ENCODE measurements at regions not wholly inside any gene's neighbourhood (a gene's known extent, or its start where the extent isn't known, plus 50 kb on each side); places are given as distances from the start of the nearest gene placed in this dataset.

DNA sequence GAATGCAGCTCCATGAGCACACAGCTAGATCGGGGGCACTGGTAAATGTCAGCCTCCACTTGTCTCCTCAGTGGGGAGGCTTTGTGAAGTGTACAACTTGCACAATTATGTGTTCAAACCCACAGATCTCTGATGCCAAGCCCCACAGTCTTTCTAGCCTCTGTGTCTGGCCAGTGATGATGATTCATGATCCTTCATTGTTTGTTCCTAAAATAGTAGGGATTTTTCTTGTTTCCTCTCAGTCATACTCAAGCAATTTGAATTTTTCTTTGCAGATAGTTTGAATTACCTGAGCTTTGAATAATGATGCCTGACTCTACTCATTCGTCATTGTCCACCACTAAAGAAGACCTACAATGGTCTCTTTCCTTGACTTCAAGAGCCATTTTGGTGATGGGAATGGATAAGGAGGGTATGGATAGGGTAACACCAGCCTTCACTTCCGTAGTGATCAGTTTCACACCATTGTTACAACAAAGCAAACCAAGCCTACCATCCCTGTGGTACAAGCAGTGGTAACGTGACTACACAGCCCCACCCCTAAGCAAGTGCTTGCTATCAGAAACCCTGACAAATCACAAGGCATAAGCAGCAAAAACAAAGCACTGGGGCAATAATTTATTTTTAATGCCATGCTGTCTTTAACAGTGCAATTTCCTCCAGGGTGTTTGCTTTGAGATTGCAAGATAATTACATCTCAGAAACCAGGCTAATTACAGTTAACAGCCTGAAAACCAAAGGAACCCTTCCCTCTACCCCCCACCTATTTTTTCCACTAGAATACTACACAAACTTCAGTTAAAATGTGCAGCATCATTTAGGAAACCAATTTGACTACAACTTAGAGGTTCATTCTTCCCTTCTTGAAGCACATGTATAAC, 114.1 kb upstream of the PPP2R3A start:
- H3K9me3 ChIP-seq, result no peaks in the 10 kb centered on the region
- no peak overlapping the region for H3K4me3 ChIP-seq
- H3K27me3 ChIP-seq, result no peaks in the 10 kb centered on the region
- H3K4me1 ChIP-seq, result no peaks in the 10 kb centered on the region
- 47 to 51% methylated on average over 4 of the region's 4 CpGs for WGBS, 2 donors
- no peaks in the 10 kb centered on the region for H3K36me3 ChIP-seq
- TF ChIP-seq, protein P1, sequence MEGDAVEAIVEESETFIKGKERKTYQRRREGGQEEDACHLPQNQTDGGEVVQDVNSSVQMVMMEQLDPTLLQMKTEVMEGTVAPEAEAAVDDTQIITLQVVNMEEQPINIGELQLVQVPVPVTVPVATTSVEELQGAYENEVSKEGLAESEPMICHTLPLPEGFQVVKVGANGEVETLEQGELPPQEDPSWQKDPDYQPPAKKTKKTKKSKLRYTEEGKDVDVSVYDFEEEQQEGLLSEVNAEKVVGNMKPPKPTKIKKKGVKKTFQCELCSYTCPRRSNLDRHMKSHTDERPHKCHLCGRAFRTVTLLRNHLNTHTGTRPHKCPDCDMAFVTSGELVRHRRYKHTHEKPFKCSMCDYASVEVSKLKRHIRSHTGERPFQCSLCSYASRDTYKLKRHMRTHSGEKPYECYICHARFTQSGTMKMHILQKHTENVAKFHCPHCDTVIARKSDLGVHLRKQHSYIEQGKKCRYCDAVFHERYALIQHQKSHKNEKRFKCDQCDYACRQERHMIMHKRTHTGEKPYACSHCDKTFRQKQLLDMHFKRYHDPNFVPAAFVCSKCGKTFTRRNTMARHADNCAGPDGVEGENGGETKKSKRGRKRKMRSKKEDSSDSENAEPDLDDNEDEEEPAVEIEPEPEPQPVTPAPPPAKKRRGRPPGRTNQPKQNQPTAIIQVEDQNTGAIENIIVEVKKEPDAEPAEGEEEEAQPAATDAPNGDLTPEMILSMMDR (IDR thresholded peaks at IDR 0.05), result no peak
- no peak overlapping the region for H3K27ac ChIP-seq
- DNase-seq, result no peak
- intact Hi-C loops (cut with DNase I), result no loop called here

DNA sequence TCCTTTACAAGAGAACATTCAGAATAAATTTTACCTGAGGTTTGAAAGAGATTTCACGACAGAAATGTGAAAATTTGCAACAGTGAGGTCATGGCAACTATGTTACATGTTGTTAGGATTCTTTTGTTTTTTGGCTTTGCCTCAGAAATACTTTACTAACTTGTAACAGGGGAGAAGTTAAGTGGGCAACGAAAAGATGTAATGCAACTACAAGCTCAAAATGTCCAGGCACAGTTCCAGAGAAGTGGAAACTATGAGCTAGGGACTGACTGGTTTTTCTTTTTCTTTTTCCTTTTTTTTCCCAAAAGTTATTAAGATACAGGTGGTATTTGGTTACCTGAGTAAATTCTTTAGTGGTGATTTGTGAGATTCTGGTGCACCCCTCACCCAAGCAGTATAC, 111.5 kb upstream of the PPP2R3A start:
- intact Hi-C loops (cut with DNase I), result no loop called here
- 64 to 71% methylated on average over 2 of the region's 2 CpGs for WGBS, 2 donors

DNA sequence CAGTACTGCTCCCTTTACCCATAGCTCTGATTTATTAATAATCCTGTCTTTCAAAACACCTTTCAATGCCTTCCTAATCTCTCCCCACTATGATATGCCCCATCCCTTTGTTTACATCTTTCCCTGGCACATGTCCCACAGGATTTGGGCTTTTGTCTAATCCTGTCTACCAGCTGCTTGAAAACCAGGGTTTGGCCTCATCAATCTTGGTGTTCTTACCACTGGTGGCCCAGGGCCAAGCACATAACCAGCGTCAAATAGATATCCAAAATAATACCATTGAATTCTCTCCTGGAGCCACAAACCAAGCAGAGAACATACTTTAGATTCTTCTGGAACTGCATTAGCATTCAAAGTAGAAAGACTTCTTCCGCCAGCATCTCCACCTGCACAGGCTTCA, 104.8 kb upstream of the PPP2R3A start:
- WGBS, 2 donors, result 86 to 87% methylated on average over 2 of the region's 2 CpGs
- TF ChIP-seq EP300 (IDR thresholded peaks at IDR 0.05) (no peak), POLR2AphosphoS5 (IDR thresholded peaks at IDR 0.05) (no peak), POLR2A (IDR thresholded peaks at IDR 0.05) (no peak)
- TF ChIP-seq, protein P1 (IDR thresholded peaks at IDR 0.05), result no peak
- no peak for DNase-seq

More for the DNA sequence above, 111.5 kb upstream of the PPP2R3A start:
- Histone ChIP-seq H3K27me3 (no peaks in the 10 kb centered on the region), H3K4me1 (no peaks in the 10 kb centered on the region), H3K36me3 (no peaks in the 10 kb centered on the region), H3K4me3 (no peak overlapping the region), H3K27ac (no peak overlapping the region), H3K9me3 (no peaks in the 10 kb centered on the region)
- no peak for TF ChIP-seq EP300 (IDR thresholded peaks at IDR 0.05)
- TF ChIP-seq, protein P1 (IDR thresholded peaks at IDR 0.05), result no peak
- no peak for TF ChIP-seq POLR2A (IDR thresholded peaks at IDR 0.05)
- TF ChIP-seq POLR2AphosphoS5 (IDR thresholded peaks at IDR 0.05), result no peak
- no peak for DNase-seq

DNA sequence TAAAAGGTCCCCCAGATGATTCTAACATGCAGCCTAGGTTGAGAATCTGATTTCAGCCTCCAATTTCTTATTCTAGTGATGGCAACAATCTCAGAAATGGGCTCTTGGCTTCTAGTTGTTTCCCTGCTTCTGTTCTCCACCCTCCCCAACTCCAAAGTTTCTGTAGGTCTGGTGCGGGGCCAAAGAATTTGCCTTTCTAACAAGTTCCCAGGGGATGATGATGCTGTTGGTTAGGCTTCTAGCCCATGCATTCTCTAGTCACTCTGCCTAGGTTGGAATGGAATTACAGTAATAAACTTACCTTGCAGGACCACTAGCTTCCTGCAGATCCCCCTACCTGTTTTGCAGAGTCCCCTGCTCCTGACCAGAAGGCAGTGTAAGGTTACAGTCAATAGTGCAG, 103.2 kb upstream of the PPP2R3A start:
- intact Hi-C loops (cut with DNase I), result no loop called here
- 92 to 96% methylated on average over 1 of the region's 1 CpG for WGBS, 2 donors
- TF ChIP-seq, protein P1 (IDR thresholded peaks at IDR 0.05), result no peak
- TF ChIP-seq POLR2AphosphoS5 (IDR thresholded peaks at IDR 0.05), result no peak
- TF ChIP-seq POLR2A (IDR thresholded peaks at IDR 0.05), result no peak
- TF ChIP-seq EP300 (IDR thresholded peaks at IDR 0.05), result no peak

More for the DNA sequence above, 104.8 kb upstream of the PPP2R3A start:
- no peaks in the 10 kb centered on the region for H3K27me3 ChIP-seq
- no peaks in the 10 kb centered on the region for H3K9me3 ChIP-seq
- H3K4me3 ChIP-seq, result no peak overlapping the region
- H3K4me1 ChIP-seq, result no peaks in the 10 kb centered on the region
- no peak overlapping the region for H3K27ac ChIP-seq
- H3K36me3 ChIP-seq, result no peaks in the 10 kb centered on the region
- intact Hi-C loops (cut with DNase I), result no loop called here

More for the DNA sequence above, 103.2 kb upstream of the PPP2R3A start:
- no peaks in the 10 kb centered on the region for H3K9me3 ChIP-seq
- H3K4me1 ChIP-seq, result no peaks in the 10 kb centered on the region
- no peak overlapping the region for H3K4me3 ChIP-seq
- no peaks in the 10 kb centered on the region for H3K27me3 ChIP-seq
- no peak for DNase-seq
- no peaks in the 10 kb centered on the region for H3K36me3 ChIP-seq
- no peak overlapping the region for H3K27ac ChIP-seq

All from sigmoid colon (tissue), 6 donors.